HG03196 (cell line): ENCODE measurements at regions not wholly inside any gene's neighbourhood (a gene's known extent, or its start where the extent isn't known, plus 50 kb on each side); places are given as distances from the start of the nearest gene placed in this dataset.

ENCODE experiments used
- ATAC-seq: cut with Tn5 transposase; IDR thresholded peaks from one replicate; pipeline ENCODE4 v1.9.1; 2021; ENCODE audit not compliant: unreplicated experiment

GRCh38 chr2:147712051-147712450 is 132.8 kb upstream of the ACVR2A start:
- no peak for ATAC-seq

- ATAC-seq: no peak
These were observed 133.8 kb upstream of the ACVR2A start for GRCh38 chr2:147711031-147711430.

- no peak for ATAC-seq
These were observed 135.2 kb upstream of the ACVR2A start for GRCh38 chr2:147709655-147710054.

- ATAC-seq: no peak
These were observed 141.7 kb upstream of the ACVR2A start for GRCh38 chr2:147703171-147703570.

GRCh38 chr2:147698166-147698565 is 146.7 kb upstream of the ACVR2A start:
- no peak for ATAC-seq

GRCh38 chr2:147696426-147696825 is 148.4 kb upstream of the ACVR2A start:
- ATAC-seq: no peak

GRCh38 chr2:147689220-147689909 is 155.5 kb upstream of the ACVR2A start:
- peak; percentile 97 for ATAC-seq

GRCh38 chr2:147688242-147688641 is 156.6 kb upstream of the ACVR2A start:
- no peak for ATAC-seq

GRCh38 chr2:147686365-147686764 is 158.5 kb upstream of the ACVR2A start:
- no peak for ATAC-seq

GRCh38 chr2:147684903-147685302 is 159.9 kb upstream of the ACVR2A start:
- no peak for ATAC-seq

- ATAC-seq: no peak
These were observed 161.4 kb upstream of the ACVR2A start for GRCh38 chr2:147683380-147683779.

- ATAC-seq: no peak
These were observed 163.7 kb upstream of the ACVR2A start for GRCh38 chr2:147681093-147681492.

GRCh38 chr2:147679955-147680531 is 164.8 kb upstream of the ACVR2A start:
- ATAC-seq: no peak

- no peak for ATAC-seq
These were observed 165.5 kb upstream of the ACVR2A start for GRCh38 chr2:147679191-147679954.

GRCh38 chr2:147665105-147665504 is 179.7 kb upstream of the ACVR2A start:
- ATAC-seq: no peak

GRCh38 chr2:147663962-147664361 is 180.9 kb upstream of the ACVR2A start:
- no peak for ATAC-seq

GRCh38 chr2:147663153-147663961 is 181.5 kb upstream of the ACVR2A start:
- peak; percentile 88 for ATAC-seq

- ATAC-seq: no peak
These were observed 182.6 kb upstream of the ACVR2A start for GRCh38 chr2:147662221-147662620.

GRCh38 chr2:147660680-147661079 is 184.1 kb upstream of the ACVR2A start:
- no peak for ATAC-seq

GRCh38 chr2:147659051-147659450 is 185.8 kb upstream of the ACVR2A start:
- no peak for ATAC-seq
